ENCODE measurements at regions not wholly inside any gene's neighbourhood (a gene's known extent, or its start where the extent isn't known, plus 50 kb on each side); places are given as distances from the start of the nearest gene placed in this dataset.

GRCh38 chr18:41655074-41655473 is 300.0 kb upstream of the PIK3C3 start:
- TF ChIP-seq CTCF (IDR thresholded peaks at IDR 0.05; ENCODE audit: extremely low read depth in 1 of 2, insufficient read depth in 1 of 2, low read depth in 1 of 2, low read length in 2 of 2) (no peak), POLR2A (IDR thresholded peaks at IDR 0.05; ENCODE audit: low read depth, low read length) (no peak), EZH2 (IDR thresholded peaks at IDR 0.05; ENCODE audit: borderline replicate concordance, low read depth, low read length, severe bottlenecking) (no peak), POLR2AphosphoS5 (IDR thresholded peaks at IDR 0.05; ENCODE audit: insufficient read depth, low read depth, low read length) (no peak), MAX (IDR thresholded peaks at IDR 0.05; ENCODE audit: insufficient read depth, insufficient read length) (no peak), GATA2 (IDR thresholded peaks at IDR 0.05; ENCODE audit: insufficient read depth, insufficient read length, low read depth, low read length) (no peak), MYC (IDR thresholded peaks at IDR 0.05; ENCODE audit: low read depth, low read length) (no peak), JUN (IDR thresholded peaks at IDR 0.05; ENCODE audit: borderline replicate concordance, insufficient read depth, insufficient read length, low read depth) (no peak), FOS (IDR thresholded peaks at IDR 0.05; ENCODE audit: borderline replicate concordance, insufficient read depth, low read length) (no peak)

Measured in endothelial cell of umbilical vein (primary cell).